ENCODE measurements at regions not wholly inside any gene's neighbourhood (a gene's known extent, or its start where the extent isn't known, plus 50 kb on each side); places are given as distances from the start of the nearest gene placed in this dataset.

- TF ChIP-seq CTCF (IDR thresholded peaks at IDR 0.05; ENCODE audit: insufficient read depth, low read depth, low read length) (no peak), EZH2 (IDR thresholded peaks at IDR 0.05; ENCODE audit: insufficient read depth, low read length) (no peak)
Observed at GRCh38 chr2:6442252-6442985, 423.3 kb downstream of the CMPK2 start.
